Activated CD4-positive, CD25-positive, alpha-beta regulatory T cell (primary cell): ENCODE measurements at regions not wholly inside any gene's neighbourhood (a gene's known extent, or its start where the extent isn't known, plus 50 kb on each side); places are given as distances from the start of the nearest gene placed in this dataset.
"Not testable (repeated sequence)": the region's sequence is repeated elsewhere in the genome, so short reads cannot be mapped to it uniquely, and the experiment has no call there.

Experiments
- DNase-seq, 4 experiments: peaks; one replicate each; lab custom pipeline; 2025; lab: John Stamatoyannopoulos, UW

- DNase-seq, result no peak
Measured at GRCh38 chr10:33036670-33037069, 78.6 kb upstream of the ITGB1 start.

- no peak for DNase-seq
Measured at GRCh38 chr10:33035411-33035810, 77.4 kb upstream of the ITGB1 start.

GRCh38 chr10:33034931-33035330 is 76.9 kb upstream of the ITGB1 start:
- no peak for DNase-seq

GRCh38 chr10:33032654-33033151 is 74.7 kb upstream of the ITGB1 start:
- no peak for DNase-seq

- no peak for DNase-seq
Measured at GRCh38 chr10:33031815-33032653, 74.0 kb upstream of the ITGB1 start.

- no peak for DNase-seq
Measured at GRCh38 chr10:33031171-33031570, 73.1 kb upstream of the ITGB1 start.

GRCh38 chr10:33028515-33028914 is 70.5 kb upstream of the ITGB1 start:
- DNase-seq, result not testable (repeated sequence)

- DNase-seq, result no peak
Measured at GRCh38 chr10:33027088-33027487, 69.1 kb upstream of the ITGB1 start.

GRCh38 chr10:33026422-33026821 is 68.4 kb upstream of the ITGB1 start:
- DNase-seq, result no peak

GRCh38 chr10:33025910-33026309 is 67.9 kb upstream of the ITGB1 start:
- DNase-seq, result no peak

- DNase-seq, result no peak
Measured at GRCh38 chr10:33025039-33025438, 67.0 kb upstream of the ITGB1 start.

GRCh38 chr10:33022691-33023090 is 64.7 kb upstream of the ITGB1 start:
- DNase-seq, result no peak

GRCh38 chr10:33022090-33022489 is 64.1 kb upstream of the ITGB1 start:
- no peak for DNase-seq

- no peak for DNase-seq
Measured at GRCh38 chr10:33016988-33017387, 59.0 kb upstream of the ITGB1 start.

GRCh38 chr10:33015761-33016547 is 57.9 kb upstream of the ITGB1 start:
- no peak for DNase-seq

GRCh38 chr10:33013331-33013730 is 55.3 kb upstream of the ITGB1 start:
- DNase-seq, result not testable (repeated sequence)

GRCh38 chr10:33012306-33012705 is 54.3 kb upstream of the ITGB1 start:
- DNase-seq, result no peak

GRCh38 chr10:33010132-33011037 is 52.4 kb upstream of the ITGB1 start:
- no peak for DNase-seq

- no peak for DNase-seq
Measured at GRCh38 chr10:33009244-33010131, 51.5 kb upstream of the ITGB1 start.

GRCh38 chr10:33008499-33009243 is 50.6 kb upstream of the ITGB1 start:
- DNase-seq, result peak in 3 of 4 experiments; percentile 6 to 18 (median 14)
